ENCODE measurements at regions not wholly inside any gene's neighbourhood (a gene's known extent, or its start where the extent isn't known, plus 50 kb on each side); places are given as distances from the start of the nearest gene placed in this dataset.

DNA sequence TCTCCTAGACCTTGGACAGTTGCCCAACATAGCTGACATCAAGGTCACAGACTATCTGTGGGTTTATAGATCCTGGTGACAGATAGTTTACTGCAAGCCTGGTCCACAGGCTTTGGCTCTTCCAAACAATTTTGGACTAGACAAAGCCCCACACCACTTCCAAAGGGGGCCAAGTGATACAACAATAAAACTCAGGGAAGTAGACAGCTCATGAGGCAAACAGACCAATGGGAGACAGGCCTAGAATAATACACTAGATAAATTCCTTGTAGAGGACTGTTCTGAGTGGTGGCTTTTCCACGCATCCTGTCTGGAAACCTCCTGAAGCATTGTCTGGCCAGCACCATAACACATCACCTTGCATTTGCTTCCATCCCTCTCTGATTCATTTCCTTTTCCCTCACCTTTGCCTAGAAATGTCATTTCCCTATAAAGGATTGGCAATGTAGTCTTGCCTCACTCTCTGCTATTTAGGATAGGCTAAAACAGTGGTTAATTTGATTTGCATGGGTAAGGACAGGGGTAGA is 284.2 kb downstream of the POU4F1 start:
- Histone ChIP-seq H3K27me3 (replicated peaks in 1 of 4; ENCODE audit: control extremely low read depth in 1 of 4, control insufficient read depth in 3 of 4, insufficient read depth in 4 of 4, low read length in 3 of 4) (no peaks in the 10 kb centered on the region), H3K36me3 (replicated peaks in 1 of 2; ENCODE audit: control extremely low read depth in 1 of 2, control insufficient read depth in 1 of 2, extremely low read depth in 1 of 2, insufficient read depth in 2 of 2, low read length in 1 of 2) (no peaks in the 10 kb centered on the region), H4K20me1 (ENCODE audit: control insufficient read depth, insufficient read depth, low read length, poor library complexity, severe bottlenecking) (no peaks in the 10 kb centered on the region), H3K4me3 (ENCODE audit: control extremely low read depth in 1 of 5, extremely low read depth in 1 of 5, insufficient read depth in 1 of 5, low read depth in 2 of 5, low read length in 4 of 5) (no peak overlapping the region), H3K9ac (ENCODE audit: low read length) (no peak overlapping the region), H3K4me2 (replicated peaks; ENCODE audit: low read depth, low read length, poor library complexity, severe bottlenecking) (no peak overlapping the region), H3K9me3 (ENCODE audit: control extremely low read depth in 1 of 3, control insufficient read depth in 2 of 3, insufficient read depth in 1 of 3, low read length in 2 of 3) (no peaks in the 10 kb centered on the region), H3K79me2 (ENCODE audit: control insufficient read depth, insufficient read depth, low read length) (no peaks in the 10 kb centered on the region), H2AFZ (ENCODE audit: insufficient read depth, low read depth, low read length, poor library complexity, severe bottlenecking) (no peak overlapping the region), H3K4me1 (ENCODE audit: control insufficient read depth in 2 of 2, insufficient read depth in 2 of 2, low read length in 2 of 2) (no peaks in the 10 kb centered on the region), H3K27ac (ENCODE audit: low read length in 2 of 2) (no peak overlapping the region)
- ATAC-seq (ENCODE audit: low read depth) (no peak), DNase-seq (no peak)
- H3K27ac Mint-ChIP-seq = no peak overlapping the region
- ChIA-PET POLR2A (no interaction called here), CTCF (no interaction called here)
- no peaks in the 10 kb centered on the region for H3K4me1 Mint-ChIP-seq
- H3K27me3 Mint-ChIP-seq = no peaks in the 10 kb centered on the region
- WGBS (ENCODE audit: insufficient coverage) = 89% methylated on average over 1 of the region's 1 CpG
- intact Hi-C loops (cut with micrococcal nuclease) = no loop called here
- H3K4me3 Mint-ChIP-seq = no peak overlapping the region
- no peaks in the 10 kb centered on the region for H3K9me3 Mint-ChIP-seq (ENCODE audit: insufficient read depth)
- TF ChIP-seq EZH2 (IDR thresholded peaks at IDR 0.05; ENCODE audit: borderline replicate concordance, insufficient read depth, low read depth, low read length, poor library complexity, severe bottlenecking) (no peak), CTCF (IDR thresholded peaks at IDR 0.05) (no peak)

GRCh38 chr13:78317030-78317429 is 286.3 kb downstream of the POU4F1 start:
- intact Hi-C loops (cut with micrococcal nuclease) = no loop called here

More at GRCh38 chr13:78317030-78317429, 286.3 kb downstream of the POU4F1 start:
- Histone ChIP-seq H3K4me2 (replicated peaks; ENCODE audit: low read depth, low read length, poor library complexity, severe bottlenecking) (no peak overlapping the region), H3K4me3 (ENCODE audit: control extremely low read depth in 1 of 5, extremely low read depth in 1 of 5, insufficient read depth in 1 of 5, low read depth in 2 of 5, low read length in 4 of 5) (no peak overlapping the region), H3K27ac (ENCODE audit: low read length in 2 of 2) (no peak overlapping the region), H2AFZ (ENCODE audit: insufficient read depth, low read depth, low read length, poor library complexity, severe bottlenecking) (no peak overlapping the region), H3K4me1 (ENCODE audit: control insufficient read depth in 2 of 2, insufficient read depth in 2 of 2, low read length in 2 of 2) (no peaks in the 10 kb centered on the region), H3K9ac (ENCODE audit: low read length) (no peak overlapping the region), H4K20me1 (ENCODE audit: control insufficient read depth, insufficient read depth, low read length, poor library complexity, severe bottlenecking) (no peaks in the 10 kb centered on the region), H3K9me3 (ENCODE audit: control extremely low read depth in 1 of 3, control insufficient read depth in 2 of 3, insufficient read depth in 1 of 3, low read length in 2 of 3) (no peaks in the 10 kb centered on the region), H3K36me3 (replicated peaks in 1 of 2; ENCODE audit: control extremely low read depth in 1 of 2, control insufficient read depth in 1 of 2, extremely low read depth in 1 of 2, insufficient read depth in 2 of 2, low read length in 1 of 2) (no peaks in the 10 kb centered on the region), H3K27me3 (replicated peaks in 1 of 4; ENCODE audit: control extremely low read depth in 1 of 4, control insufficient read depth in 3 of 4, insufficient read depth in 4 of 4, low read length in 3 of 4) (no peaks in the 10 kb centered on the region), H3K79me2 (ENCODE audit: control insufficient read depth, insufficient read depth, low read length) (no peaks in the 10 kb centered on the region)
- TF ChIP-seq EZH2 (IDR thresholded peaks at IDR 0.05; ENCODE audit: borderline replicate concordance, insufficient read depth, low read depth, low read length, poor library complexity, severe bottlenecking) (no peak), CTCF (IDR thresholded peaks at IDR 0.05) (no peak)
- no peaks in the 10 kb centered on the region for H3K9me3 Mint-ChIP-seq (ENCODE audit: insufficient read depth)
- H3K27ac Mint-ChIP-seq = no peak overlapping the region
- no peak for ATAC-seq (ENCODE audit: low read depth)
- no peaks in the 10 kb centered on the region for H3K27me3 Mint-ChIP-seq
- no peak overlapping the region for H3K4me3 Mint-ChIP-seq
- H3K4me1 Mint-ChIP-seq = no peaks in the 10 kb centered on the region
- CTCF ChIA-PET = no interaction called here
- DNase-seq = no peak
- POLR2A ChIA-PET = no interaction called here

Data from B cell (primary cell).